Cardiac muscle cell (in vitro differentiated cells and primary cell): ENCODE measurements at regions not wholly inside any gene's neighbourhood (a gene's known extent, or its start where the extent isn't known, plus 50 kb on each side); places are given as distances from the start of the nearest gene placed in this dataset.

Experiments
- DNase-seq, 2 donors: peaks; one replicate each; pipeline versions ENCODE4 v3.0.0 to v3.0.0-alpha.2; 2010 to 2017; ENCODE audit warnings: low read depth in 1 of 2, low spot score in 1 of 2
- H3K27ac ChIP-seq: fragments of 200-600 bp; sonication (generic); 2 replicates; pipeline ENCODE4 v1.5.1; 2016
- H3K27me3 ChIP-seq: fragments of 200-600 bp; sonication (generic); 2 replicates; pipeline ENCODE4 v1.6.0; 2016; ENCODE audit warnings: control low read depth
- H3K36me3 ChIP-seq: fragments of 200-600 bp; sonication (generic); 2 replicates; pipeline ENCODE4 v1.5.1; 2016; ENCODE audit warnings: control low read depth
- H3K4me1 ChIP-seq: fragments of 200-600 bp; sonication (generic); 2 replicates; pipeline ENCODE4 v1.8.1; 2017; ENCODE audit warnings: low read depth, mild to moderate bottlenecking, mixed run types
- H3K4me3 ChIP-seq: fragments of 200-600 bp; sonication (generic); 2 replicates; pipeline ENCODE4 v1.5.1; 2016; ENCODE audit warnings: mild to moderate bottlenecking
- H3K9me3 ChIP-seq: fragments of 200-600 bp; sonication (generic); 2 replicates; pipeline ENCODE4 v1.5.1; 2017; ENCODE audit warnings: low read depth, mild to moderate bottlenecking, control low read depth
- CTCF ChIP-seq: IDR thresholded peaks from 2 replicates; pipeline ENCODE4 v1.5.1; 2012; ENCODE audit warnings: low read depth, mild to moderate bottlenecking, low read length

GRCh38 chr13:34857558-34858325 is 84.3 kb upstream of the NBEA start:
- no peaks in the 10 kb centered on the region for H3K27me3 ChIP-seq

GRCh38 chr13:34862311-34862710 is 79.8 kb upstream of the NBEA start:
- H3K36me3 ChIP-seq = no peaks in the 10 kb centered on the region
- no peaks in the 10 kb centered on the region for H3K9me3 ChIP-seq
- no peaks in the 10 kb centered on the region for H3K4me1 ChIP-seq
- H3K27me3 ChIP-seq = no peaks in the 10 kb centered on the region
- DNase-seq = no peak
- H3K27ac ChIP-seq = no peak overlapping the region
- no peak overlapping the region for H3K4me3 ChIP-seq
- no peak for TF ChIP-seq CTCF

More at GRCh38 chr13:34857558-34858325, 84.3 kb upstream of the NBEA start:
- H3K9me3 ChIP-seq = no peaks in the 10 kb centered on the region
- H3K27ac ChIP-seq = no peak overlapping the region
- no peak for DNase-seq
- no peaks in the 10 kb centered on the region for H3K36me3 ChIP-seq
- no peaks in the 10 kb centered on the region for H3K4me1 ChIP-seq
- H3K4me3 ChIP-seq = no peak overlapping the region
- no peak for TF ChIP-seq CTCF

GRCh38 chr13:34862716-34863115 is 79.4 kb upstream of the NBEA start:
- Histone ChIP-seq H3K9me3 (no peaks in the 10 kb centered on the region), H3K4me1 (no peaks in the 10 kb centered on the region), H3K4me3 (no peak overlapping the region), H3K36me3 (no peaks in the 10 kb centered on the region), H3K27ac (no peak overlapping the region), H3K27me3 (no peaks in the 10 kb centered on the region)
- no peak for TF ChIP-seq CTCF
- DNase-seq = no peak

- Histone ChIP-seq H3K27ac (no peak overlapping the region), H3K4me3 (no peak overlapping the region), H3K9me3 (no peaks in the 10 kb centered on the region), H3K27me3 (no peaks in the 10 kb centered on the region), H3K36me3 (no peaks in the 10 kb centered on the region), H3K4me1 (no peaks in the 10 kb centered on the region)
- peak in 1 of 2 donors; percentile 67 for DNase-seq
- no peak for TF ChIP-seq CTCF
Observed at GRCh38 chr13:34863360-34864135, 78.5 kb upstream of the NBEA start.

GRCh38 chr13:34864671-34865070 is 77.4 kb upstream of the NBEA start:
- TF ChIP-seq CTCF = no peak
- Histone ChIP-seq H3K9me3 (no peaks in the 10 kb centered on the region), H3K4me1 (no peaks in the 10 kb centered on the region), H3K4me3 (no peak overlapping the region), H3K27ac (no peak overlapping the region), H3K27me3 (no peaks in the 10 kb centered on the region), H3K36me3 (no peaks in the 10 kb centered on the region)
- no peak for DNase-seq
